HEK293T (cell line): ENCODE measurements at regions not wholly inside any gene's neighbourhood (a gene's known extent, or its start where the extent isn't known, plus 50 kb on each side); places are given as distances from the start of the nearest gene placed in this dataset.

Experiments used
- BHLHE40 ChIP-seq: fragments of 450-650 bp; IDR thresholded peaks from 2 replicates; pipeline ENCODE4 v1.6.1; 2016; ENCODE audit warnings: mild to moderate bottlenecking, moderate library complexity, borderline replicate concordance
- ELF4 ChIP-seq: fragments of 450-650 bp; IDR thresholded peaks from 2 replicates; pipeline ENCODE4 v1.6.1; 2017; ENCODE audit warnings: antibody characterized with exemption
- LEF1 ChIP-seq: fragments of 450-650 bp; IDR thresholded peaks from 2 replicates; pipeline ENCODE4 v1.6.1; 2017; ENCODE audit warnings: mild to moderate bottlenecking, borderline replicate concordance
- NFRKB ChIP-seq: fragments of 450-650 bp; IDR thresholded peaks from 2 replicates; pipeline ENCODE4 v1.6.1; 2016; ENCODE audit warnings: mild to moderate bottlenecking, moderate library complexity
- PKNOX1 ChIP-seq: fragments of 450-650 bp; IDR thresholded peaks from 2 replicates; pipeline ENCODE4 v1.6.1; 2016
- SP1 ChIP-seq: fragments of 450-650 bp; IDR thresholded peaks from 2 replicates; pipeline ENCODE4 v1.6.1; 2017
- SUZ12 ChIP-seq: fragments of 450-650 bp; IDR thresholded peaks from 2 replicates; pipeline ENCODE4 v1.6.1; 2016; ENCODE audit warnings: mild to moderate bottlenecking
- ZNF384 ChIP-seq: fragments of 450-650 bp; IDR thresholded peaks from 2 replicates; pipeline ENCODE4 v1.6.1; 2016

DNA sequence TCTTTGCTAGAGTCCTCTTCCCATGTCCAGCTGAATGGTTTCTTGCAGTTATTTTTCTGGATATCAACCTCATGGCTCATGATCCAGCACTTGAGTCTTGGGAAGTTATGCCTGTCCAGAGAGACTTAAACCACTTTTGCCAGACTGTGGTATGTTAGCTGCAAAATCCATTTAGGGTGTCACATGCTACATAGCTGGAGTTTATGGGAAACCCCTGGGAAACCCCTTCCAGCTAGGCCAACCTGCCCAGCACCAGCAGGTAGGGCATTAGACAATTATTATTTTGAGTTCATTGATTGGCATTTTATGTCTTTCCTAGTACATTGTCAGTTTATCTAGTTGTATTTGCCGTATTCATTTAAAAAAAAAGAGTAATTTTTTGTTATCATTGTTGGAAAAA is 797.8 kb downstream of the EFNB2 start:
- no peak for TF ChIP-seq PKNOX1
- no peak for TF ChIP-seq SP1
- TF ChIP-seq NFRKB = no peak
- no peak for TF ChIP-seq SUZ12
- TF ChIP-seq ZNF384 = no peak
- TF ChIP-seq BHLHE40 = no peak
- no peak for TF ChIP-seq ELF4
- no peak for TF ChIP-seq LEF1
